ENCODE measurements at regions not wholly inside any gene's neighbourhood (a gene's known extent, or its start where the extent isn't known, plus 50 kb on each side); places are given as distances from the start of the nearest gene placed in this dataset.

DNA sequence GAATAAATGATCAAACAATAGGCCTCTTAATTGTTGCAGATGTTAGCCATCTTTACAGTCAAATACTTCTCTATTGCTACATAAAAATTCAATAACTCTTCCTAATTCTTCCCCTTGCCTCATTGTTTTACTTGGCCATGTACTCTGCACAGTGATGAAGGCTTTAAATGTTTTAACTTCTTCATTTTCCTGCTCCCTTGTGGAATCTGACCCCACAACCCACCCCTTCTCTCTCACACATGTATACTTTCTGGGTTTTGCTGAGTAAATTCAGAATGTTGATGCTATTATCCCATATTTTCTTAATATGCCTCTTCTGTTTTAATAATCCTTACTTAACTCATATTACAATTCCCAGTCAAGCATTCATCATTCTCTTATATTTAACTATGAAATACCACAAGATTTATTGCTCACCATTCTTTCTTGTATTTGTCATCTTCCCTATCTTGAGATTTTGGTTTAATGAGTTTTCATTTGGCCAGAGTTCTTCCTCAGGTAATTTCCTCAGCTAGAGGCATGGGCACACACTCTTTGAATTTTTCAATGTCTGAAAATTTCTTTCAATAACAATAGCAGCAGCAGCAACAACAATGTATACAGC, 327.8 kb upstream of the USP24 start:
- DNase-seq (ENCODE audit: low spot score) = no peak
- H3K27me3 ChIP-seq = no peaks in the 10 kb centered on the region
- no peak overlapping the region for H3K4me3 ChIP-seq
- no peaks in the 10 kb centered on the region for H3K4me1 ChIP-seq
- TF ChIP-seq, protein P1, sequence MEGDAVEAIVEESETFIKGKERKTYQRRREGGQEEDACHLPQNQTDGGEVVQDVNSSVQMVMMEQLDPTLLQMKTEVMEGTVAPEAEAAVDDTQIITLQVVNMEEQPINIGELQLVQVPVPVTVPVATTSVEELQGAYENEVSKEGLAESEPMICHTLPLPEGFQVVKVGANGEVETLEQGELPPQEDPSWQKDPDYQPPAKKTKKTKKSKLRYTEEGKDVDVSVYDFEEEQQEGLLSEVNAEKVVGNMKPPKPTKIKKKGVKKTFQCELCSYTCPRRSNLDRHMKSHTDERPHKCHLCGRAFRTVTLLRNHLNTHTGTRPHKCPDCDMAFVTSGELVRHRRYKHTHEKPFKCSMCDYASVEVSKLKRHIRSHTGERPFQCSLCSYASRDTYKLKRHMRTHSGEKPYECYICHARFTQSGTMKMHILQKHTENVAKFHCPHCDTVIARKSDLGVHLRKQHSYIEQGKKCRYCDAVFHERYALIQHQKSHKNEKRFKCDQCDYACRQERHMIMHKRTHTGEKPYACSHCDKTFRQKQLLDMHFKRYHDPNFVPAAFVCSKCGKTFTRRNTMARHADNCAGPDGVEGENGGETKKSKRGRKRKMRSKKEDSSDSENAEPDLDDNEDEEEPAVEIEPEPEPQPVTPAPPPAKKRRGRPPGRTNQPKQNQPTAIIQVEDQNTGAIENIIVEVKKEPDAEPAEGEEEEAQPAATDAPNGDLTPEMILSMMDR (IDR thresholded peaks at IDR 0.05) = no peak
- no peaks in the 10 kb centered on the region for H3K9me3 ChIP-seq
- no peak overlapping the region for H3K27ac ChIP-seq
- no peaks in the 10 kb centered on the region for H3K36me3 ChIP-seq

GRCh38 chr1:55541296-55541695, 326.1 kb upstream of the USP24 start:
- DNase-seq (ENCODE audit: low spot score) = no peak
- Histone ChIP-seq H3K4me3 (no peak overlapping the region), H3K36me3 (no peaks in the 10 kb centered on the region), H3K27me3 (no peaks in the 10 kb centered on the region), H3K4me1 (no peaks in the 10 kb centered on the region), H3K27ac (no peak overlapping the region), H3K9me3 (no peaks in the 10 kb centered on the region)
- TF ChIP-seq, protein P1 (IDR thresholded peaks at IDR 0.05) = no peak

DNA sequence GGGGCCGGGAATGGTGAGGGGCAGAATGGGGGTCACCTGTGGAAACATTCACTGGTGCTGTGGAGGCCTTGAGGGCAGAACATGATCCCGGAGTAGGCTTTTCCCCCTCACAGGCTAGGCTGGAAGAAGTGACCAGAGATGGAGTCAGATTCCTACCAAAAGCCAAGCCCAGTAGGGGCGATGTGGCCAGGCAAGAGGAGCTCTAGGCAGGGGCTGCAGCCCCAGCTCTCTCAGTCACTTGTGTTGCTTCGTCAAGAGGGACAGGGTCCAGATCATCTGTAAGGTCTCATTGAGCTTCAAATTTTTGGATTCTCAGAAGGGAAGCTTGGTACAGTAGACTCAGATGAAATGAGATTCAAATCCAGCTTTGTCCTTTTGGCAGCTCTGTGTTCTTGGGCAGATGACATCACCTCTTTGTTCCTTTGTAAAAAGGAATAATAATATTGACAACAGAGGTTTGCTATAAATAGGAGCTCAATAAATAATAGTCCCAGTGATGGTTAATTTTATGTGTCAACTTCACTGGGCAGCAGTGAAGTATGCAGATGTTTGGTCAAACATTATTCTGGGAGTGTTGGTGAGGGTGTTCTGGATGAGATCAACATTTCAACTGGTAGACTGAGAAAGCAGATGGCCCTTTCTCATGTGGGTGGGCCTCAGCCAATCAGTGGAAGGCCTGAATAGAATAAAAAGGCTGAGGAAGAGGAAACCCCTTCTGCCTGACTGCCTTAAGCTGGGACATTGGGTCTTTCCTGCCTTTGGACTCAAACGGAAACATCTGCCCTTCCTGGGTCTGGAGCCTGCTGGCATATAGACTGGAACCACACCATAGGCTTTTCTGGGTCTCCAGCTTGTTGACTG, 324.7 kb upstream of the USP24 start:
- H3K27me3 ChIP-seq = no peaks in the 10 kb centered on the region
- no peaks in the 10 kb centered on the region for H3K9me3 ChIP-seq
- no peaks in the 10 kb centered on the region for H3K4me1 ChIP-seq
- no peaks in the 10 kb centered on the region for H3K36me3 ChIP-seq
- DNase-seq (ENCODE audit: low spot score) = no peak
- no peak overlapping the region for H3K27ac ChIP-seq
- TF ChIP-seq, protein P1 (IDR thresholded peaks at IDR 0.05) = no peak
- no peak overlapping the region for H3K4me3 ChIP-seq

- Histone ChIP-seq H3K36me3 (no peaks in the 10 kb centered on the region), H3K27me3 (no peaks in the 10 kb centered on the region), H3K9me3 (no peaks in the 10 kb centered on the region), H3K4me1 (no peaks in the 10 kb centered on the region), H3K27ac (no peak overlapping the region), H3K4me3 (no peak overlapping the region)
- DNase-seq (ENCODE audit: low spot score) = no peak
- TF ChIP-seq, protein P1 (IDR thresholded peaks at IDR 0.05) = no peak
Measured at GRCh38 chr1:55538428-55538827, 323.3 kb upstream of the USP24 start.

- peaks cover 0 to 3% of the 10 kb centered on the region in 2 donors for H3K4me1 ChIP-seq
- no peaks in the 10 kb centered on the region for H3K27me3 ChIP-seq
- H3K36me3 ChIP-seq = no peaks in the 10 kb centered on the region
- DNase-seq (ENCODE audit: low spot score) = no peak
- TF ChIP-seq, protein P1 (IDR thresholded peaks at IDR 0.05) = no peak
- no peaks in the 10 kb centered on the region for H3K9me3 ChIP-seq
- H3K27ac ChIP-seq = no peak overlapping the region
- no peak overlapping the region for H3K4me3 ChIP-seq
Measured at GRCh38 chr1:55536545-55536865, 321.3 kb upstream of the USP24 start.
